ENCODE measurements at regions not wholly inside any gene's neighbourhood (a gene's known extent, or its start where the extent isn't known, plus 50 kb on each side); places are given as distances from the start of the nearest gene placed in this dataset.

DNA sequence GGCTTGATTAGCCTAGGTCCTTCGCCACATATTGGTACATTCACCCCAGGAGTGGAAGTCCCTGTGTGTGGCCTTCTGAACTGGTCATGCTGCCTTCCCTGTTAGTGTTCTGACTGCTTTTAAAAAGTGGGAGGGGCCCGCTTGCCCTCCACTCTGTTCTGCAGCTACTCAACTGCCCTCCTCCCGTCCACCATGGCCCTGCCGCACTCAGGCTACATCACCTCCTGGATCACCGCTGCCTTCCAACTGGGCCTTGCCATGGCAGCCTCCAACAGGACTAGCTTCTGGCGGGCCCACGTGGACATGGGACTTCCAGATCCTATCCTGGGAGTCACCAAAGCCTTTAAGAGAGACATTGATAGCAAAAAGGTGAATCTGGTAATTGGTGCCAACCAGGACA is 152.1 kb upstream of the USP24 start:
- TF ChIP-seq, protein P1, sequence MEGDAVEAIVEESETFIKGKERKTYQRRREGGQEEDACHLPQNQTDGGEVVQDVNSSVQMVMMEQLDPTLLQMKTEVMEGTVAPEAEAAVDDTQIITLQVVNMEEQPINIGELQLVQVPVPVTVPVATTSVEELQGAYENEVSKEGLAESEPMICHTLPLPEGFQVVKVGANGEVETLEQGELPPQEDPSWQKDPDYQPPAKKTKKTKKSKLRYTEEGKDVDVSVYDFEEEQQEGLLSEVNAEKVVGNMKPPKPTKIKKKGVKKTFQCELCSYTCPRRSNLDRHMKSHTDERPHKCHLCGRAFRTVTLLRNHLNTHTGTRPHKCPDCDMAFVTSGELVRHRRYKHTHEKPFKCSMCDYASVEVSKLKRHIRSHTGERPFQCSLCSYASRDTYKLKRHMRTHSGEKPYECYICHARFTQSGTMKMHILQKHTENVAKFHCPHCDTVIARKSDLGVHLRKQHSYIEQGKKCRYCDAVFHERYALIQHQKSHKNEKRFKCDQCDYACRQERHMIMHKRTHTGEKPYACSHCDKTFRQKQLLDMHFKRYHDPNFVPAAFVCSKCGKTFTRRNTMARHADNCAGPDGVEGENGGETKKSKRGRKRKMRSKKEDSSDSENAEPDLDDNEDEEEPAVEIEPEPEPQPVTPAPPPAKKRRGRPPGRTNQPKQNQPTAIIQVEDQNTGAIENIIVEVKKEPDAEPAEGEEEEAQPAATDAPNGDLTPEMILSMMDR (IDR thresholded peaks at IDR 0.05; ENCODE audit: borderline replicate concordance, control extremely low read depth, extremely low read depth, insufficient read depth, missing control alignments) = no peak
- no peak for DNase-seq (ENCODE audit: low spot score)
- in situ Hi-C loops (cut with MboI; ENCODE audit: low sequenced_read_pairs, unreplicated experiment) = no loop called here

DNA sequence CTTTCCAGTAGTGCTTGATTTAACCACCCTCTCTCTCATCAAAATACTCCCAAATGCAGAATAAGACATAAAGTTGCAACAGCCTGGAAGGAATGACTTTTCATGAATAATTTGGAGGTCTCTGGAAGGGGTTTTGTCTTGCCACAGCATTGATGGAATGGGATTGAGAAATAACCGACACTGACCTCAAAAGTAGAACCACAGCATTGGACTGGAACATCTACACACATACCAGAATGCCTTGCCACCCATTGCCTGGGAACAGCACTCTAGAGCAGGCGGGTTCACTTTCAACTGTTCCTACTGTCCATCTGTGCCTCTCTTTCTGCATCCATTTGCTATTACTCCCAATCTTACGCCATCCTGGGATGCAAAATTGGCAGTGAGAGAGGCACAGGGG is 149.1 kb upstream of the USP24 start:
- in situ Hi-C loops (cut with MboI; ENCODE audit: low sequenced_read_pairs, unreplicated experiment) = no loop called here
- DNase-seq (ENCODE audit: low spot score) = no peak
- TF ChIP-seq, protein P1 (IDR thresholded peaks at IDR 0.05; ENCODE audit: borderline replicate concordance, control extremely low read depth, extremely low read depth, insufficient read depth, missing control alignments) = no peak

DNA sequence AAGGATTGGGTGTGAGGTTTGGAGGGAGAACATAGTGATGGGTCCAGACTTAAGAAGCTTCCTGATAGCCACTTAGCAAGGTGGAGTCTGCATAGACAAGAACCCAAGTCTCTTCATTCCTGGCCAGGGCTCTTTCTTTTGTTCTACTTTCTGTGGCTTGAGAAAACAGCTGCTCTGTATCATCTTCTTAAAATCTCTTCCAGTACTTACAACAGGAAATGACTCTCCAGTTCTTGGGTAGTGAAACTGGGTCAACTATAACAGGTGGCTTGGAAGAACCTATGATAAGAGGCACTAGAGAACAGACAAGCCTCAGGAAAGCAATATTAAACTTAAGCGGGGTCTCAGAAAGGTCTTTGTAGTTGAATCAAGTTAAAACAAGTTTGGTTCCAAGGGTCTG is 148.1 kb upstream of the USP24 start:
- DNase-seq (ENCODE audit: low spot score) = no peak
- TF ChIP-seq, protein P1 (IDR thresholded peaks at IDR 0.05; ENCODE audit: borderline replicate concordance, control extremely low read depth, extremely low read depth, insufficient read depth, missing control alignments) = no peak
- in situ Hi-C loops (cut with MboI; ENCODE audit: low sequenced_read_pairs, unreplicated experiment) = no loop called here

DNA sequence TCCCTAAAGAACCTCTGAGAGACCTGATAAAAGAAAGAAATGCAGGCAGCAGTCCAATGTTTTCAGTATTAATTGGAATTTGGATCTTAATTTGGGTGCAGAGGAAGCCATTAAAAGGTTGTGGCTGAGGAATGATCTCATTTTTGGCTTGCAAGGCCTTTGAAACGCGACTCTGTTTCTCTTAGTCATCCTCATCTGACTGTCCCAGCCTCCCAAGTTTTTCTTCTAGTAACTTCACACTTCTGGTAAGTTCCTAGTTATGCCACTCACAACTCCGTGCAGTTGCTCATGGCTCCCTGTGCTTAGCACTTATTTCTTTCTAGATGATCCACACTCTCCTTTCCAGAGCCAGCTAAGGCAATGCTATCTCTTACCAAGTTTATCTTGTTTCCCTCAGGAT is 147.4 kb upstream of the USP24 start:
- no peak for DNase-seq (ENCODE audit: low spot score)
- in situ Hi-C loops (cut with MboI; ENCODE audit: low sequenced_read_pairs, unreplicated experiment) = no loop called here
- TF ChIP-seq, protein P1 (IDR thresholded peaks at IDR 0.05; ENCODE audit: borderline replicate concordance, control extremely low read depth, extremely low read depth, insufficient read depth, missing control alignments) = no peak

DNA sequence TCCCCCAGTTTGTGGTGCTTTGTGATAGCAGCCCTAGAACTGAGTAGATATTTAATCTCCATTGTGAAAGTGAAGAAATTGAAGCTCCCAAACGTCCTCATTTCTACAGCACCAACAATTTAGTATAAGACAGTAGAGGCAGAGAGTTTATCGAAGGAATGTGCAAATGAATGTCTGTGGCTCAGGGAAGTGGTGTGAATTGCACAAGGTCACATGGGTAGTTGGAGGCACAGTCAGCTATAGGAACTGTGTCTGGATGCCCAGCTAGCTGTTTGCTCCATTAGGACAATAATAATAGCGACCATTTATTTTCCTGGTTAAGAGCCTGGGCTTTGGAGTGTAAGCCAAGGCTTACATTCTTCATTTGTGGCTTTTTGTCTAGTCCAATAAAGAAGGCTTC is 144.4 kb upstream of the USP24 start:
- TF ChIP-seq, protein P1 (IDR thresholded peaks at IDR 0.05; ENCODE audit: borderline replicate concordance, control extremely low read depth, extremely low read depth, insufficient read depth, missing control alignments) = no peak
- in situ Hi-C loops (cut with MboI; ENCODE audit: low sequenced_read_pairs, unreplicated experiment) = no loop called here

DNA sequence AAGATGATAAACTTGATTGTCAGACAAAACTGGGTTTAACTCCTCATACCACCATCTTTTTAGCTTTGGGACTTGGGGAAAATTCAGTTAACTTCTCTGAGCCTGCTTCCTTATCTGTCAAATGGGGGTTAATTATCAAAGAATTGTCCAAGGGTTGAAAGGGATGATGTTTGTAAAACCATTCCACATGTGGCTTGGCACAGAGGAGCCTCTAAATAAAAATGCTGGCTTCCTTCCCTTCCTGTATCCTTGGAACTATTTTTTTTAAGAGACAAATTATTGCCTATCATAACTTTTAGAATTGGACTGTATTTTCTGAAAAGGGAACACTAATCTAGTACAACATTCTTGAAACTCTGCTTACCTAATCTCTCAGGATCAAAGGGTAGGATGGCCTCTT is 143.4 kb upstream of the USP24 start:
- DNase-seq (ENCODE audit: low spot score) = no peak
- in situ Hi-C loops (cut with MboI; ENCODE audit: low sequenced_read_pairs, unreplicated experiment) = no loop called here
- TF ChIP-seq, protein P1 (IDR thresholded peaks at IDR 0.05; ENCODE audit: borderline replicate concordance, control extremely low read depth, extremely low read depth, insufficient read depth, missing control alignments) = no peak

More for the DNA sequence above, 144.4 kb upstream of the USP24 start:
- DNase-seq (ENCODE audit: low spot score) = no peak

DNA sequence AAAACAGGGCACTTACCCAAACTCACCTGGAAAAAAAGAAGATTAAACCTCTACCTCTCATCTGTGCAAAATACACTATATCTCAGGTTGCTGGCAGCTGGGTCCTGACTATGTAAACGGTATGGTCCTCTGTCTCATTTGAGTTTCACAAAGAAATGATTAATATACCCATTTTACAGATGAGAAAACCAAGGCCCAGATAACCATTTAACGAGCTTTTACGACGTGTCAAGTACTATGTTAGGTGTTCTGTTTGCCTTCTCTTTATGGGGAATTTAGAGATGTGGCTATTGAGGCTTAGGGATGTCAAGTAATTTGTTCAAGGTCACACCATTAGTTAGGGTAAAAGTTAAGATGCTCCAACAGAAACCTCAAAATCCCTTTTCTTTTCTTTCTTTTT is 140.4 kb upstream of the USP24 start:
- DNase-seq (ENCODE audit: low spot score) = no peak
- in situ Hi-C loops (cut with MboI; ENCODE audit: low sequenced_read_pairs, unreplicated experiment) = no loop called here
- TF ChIP-seq, protein P1 (IDR thresholded peaks at IDR 0.05; ENCODE audit: borderline replicate concordance, control extremely low read depth, extremely low read depth, insufficient read depth, missing control alignments) = no peak

Measured in GM13976 (cell line).